MM.1S (cell line): ENCODE measurements at regions not wholly inside any gene's neighbourhood (a gene's known extent, or its start where the extent isn't known, plus 50 kb on each side); places are given as distances from the start of the nearest gene placed in this dataset.

Source experiments
- EZH2 ChIP-seq: fragments of 300-600 bp; sonication (generic); optimal IDR thresholded peaks from 2 replicates; pipeline ENCODE3; 2017; ENCODE audit warnings: low read depth, mild to moderate bottlenecking, antibody characterized with exemption, low read length, mixed read lengths
- EZH2phosphoT487 ChIP-seq: fragments of 300-600 bp; sonication (generic); IDR thresholded peaks from 2 replicates; pipeline ENCODE4 v1.6.1; 2018; ENCODE audit warnings: antibody characterized with exemption, low read length
- TF ChIP-seq, protein P1 (sequence below): fragments of 300-600 bp; sonication (generic); IDR thresholded peaks from 2 replicates; pipeline ENCODE4 v1.5.1; 2016; ENCODE audit warnings: antibody characterized with exemption, low read length, mixed read lengths

DNA sequence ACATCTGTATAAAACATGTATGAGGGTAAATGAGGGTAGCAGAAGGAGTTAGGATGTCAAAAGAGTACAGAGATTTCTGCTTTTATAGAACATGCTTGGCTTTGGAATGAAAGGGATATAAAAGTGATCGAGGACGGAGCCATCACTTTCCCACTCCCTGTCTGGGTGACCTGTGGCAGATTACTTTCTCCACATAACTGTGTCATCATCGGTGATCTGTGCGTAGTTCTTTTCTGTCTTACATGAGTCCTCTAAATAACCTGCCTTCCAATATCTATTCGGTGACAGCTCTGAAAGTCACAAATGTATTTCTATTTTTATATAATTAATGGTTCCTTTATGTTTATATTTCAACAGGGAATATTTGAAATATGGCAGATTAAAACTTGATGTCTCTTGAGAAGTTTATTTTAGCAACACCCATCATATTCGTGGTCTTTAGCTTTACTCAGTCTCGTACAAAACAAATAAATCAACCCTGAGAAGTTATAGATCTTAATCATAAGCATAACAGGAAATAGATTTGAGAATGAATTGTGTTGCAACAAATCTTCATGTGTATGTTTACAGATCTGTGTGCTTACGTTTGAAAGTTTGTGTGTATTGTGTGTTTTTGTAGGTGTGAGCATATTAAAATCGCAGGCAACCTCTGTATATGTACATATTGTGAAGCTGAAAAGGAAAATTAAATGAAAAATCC, 1094.3 kb downstream of the EFNB2 start:
- TF ChIP-seq, protein P1, sequence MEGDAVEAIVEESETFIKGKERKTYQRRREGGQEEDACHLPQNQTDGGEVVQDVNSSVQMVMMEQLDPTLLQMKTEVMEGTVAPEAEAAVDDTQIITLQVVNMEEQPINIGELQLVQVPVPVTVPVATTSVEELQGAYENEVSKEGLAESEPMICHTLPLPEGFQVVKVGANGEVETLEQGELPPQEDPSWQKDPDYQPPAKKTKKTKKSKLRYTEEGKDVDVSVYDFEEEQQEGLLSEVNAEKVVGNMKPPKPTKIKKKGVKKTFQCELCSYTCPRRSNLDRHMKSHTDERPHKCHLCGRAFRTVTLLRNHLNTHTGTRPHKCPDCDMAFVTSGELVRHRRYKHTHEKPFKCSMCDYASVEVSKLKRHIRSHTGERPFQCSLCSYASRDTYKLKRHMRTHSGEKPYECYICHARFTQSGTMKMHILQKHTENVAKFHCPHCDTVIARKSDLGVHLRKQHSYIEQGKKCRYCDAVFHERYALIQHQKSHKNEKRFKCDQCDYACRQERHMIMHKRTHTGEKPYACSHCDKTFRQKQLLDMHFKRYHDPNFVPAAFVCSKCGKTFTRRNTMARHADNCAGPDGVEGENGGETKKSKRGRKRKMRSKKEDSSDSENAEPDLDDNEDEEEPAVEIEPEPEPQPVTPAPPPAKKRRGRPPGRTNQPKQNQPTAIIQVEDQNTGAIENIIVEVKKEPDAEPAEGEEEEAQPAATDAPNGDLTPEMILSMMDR = no peak
- no peak for TF ChIP-seq EZH2phosphoT487
- TF ChIP-seq EZH2 = no peak
